Natural killer cell (primary cell): ENCODE measurements at regions not wholly inside any gene's neighbourhood (a gene's known extent, or its start where the extent isn't known, plus 50 kb on each side); places are given as distances from the start of the nearest gene placed in this dataset.

Experiments used
- ATAC-seq, 3 donors: fragments of 150-1000 bp in 2 of 3; fragments of 200-7000 bp in 1 of 3; cut with Tn5 transposase; 1 replicate in 1 of 3; 2 replicates in 2 of 3; pipeline ENCODE4 v1.10.0; 2021; ENCODE audit warnings: mild to moderate bottlenecking in 2 of 3, moderate library complexity in 2 of 3
- DNase-seq, 2 donors: peaks; one replicate each; pipeline versions ENCODE4 v3.0.0 to v3.0.0-alpha.2; 2013 to 2021; ENCODE audit warnings: mixed read lengths in 1 of 2
- H3K27ac ChIP-seq: one replicate; pipeline ENCODE4 v1.5.1; 2013; ENCODE audit warnings: mild to moderate bottlenecking, low read length
- H3K27me3 ChIP-seq: one replicate; pipeline ENCODE4 v1.6.1; 2013; ENCODE audit warnings: low read length; ENCODE audit not compliant: control insufficient read depth, insufficient read depth
- H3K36me3 ChIP-seq: one replicate; pipeline ENCODE4 v1.6.1; 2013; ENCODE audit warnings: low read length; ENCODE audit not compliant: control insufficient read depth, insufficient read depth
- H3K4me1 ChIP-seq: one replicate; pipeline ENCODE4 v1.6.1; 2013; ENCODE audit warnings: low read length; ENCODE audit not compliant: control insufficient read depth, insufficient read depth
- H3K4me3 ChIP-seq: one replicate; pipeline ENCODE4 v1.5.1; 2013; ENCODE audit warnings: low read length
- H3K9me3 ChIP-seq: one replicate; pipeline ENCODE4 v1.6.1; 2013; ENCODE audit warnings: low read length; ENCODE audit not compliant: control insufficient read depth, insufficient read depth
- H3K27ac Mint-ChIP-seq, 2 donors: one replicate each; pipeline ENCODE4 v1.8.0; 2022; ENCODE audit warnings: mild to moderate bottlenecking in 2 of 2, mixed read lengths in 2 of 2, moderate library complexity in 1 of 2
- H3K27me3 Mint-ChIP-seq, 2 donors: one replicate each; pipeline ENCODE4 v1.8.0; 2022; ENCODE audit warnings: low read depth in 2 of 2, mixed read lengths in 2 of 2
- H3K36me3 Mint-ChIP-seq: one replicate; pipeline ENCODE4 v1.8.0; 2022; ENCODE audit warnings: mixed read lengths
- H3K4me1 Mint-ChIP-seq, 2 donors: one replicate each; pipeline ENCODE4 v1.8.0; 2022; ENCODE audit warnings: mixed read lengths in 2 of 2
- H3K4me3 Mint-ChIP-seq: one replicate; pipeline ENCODE4 v1.8.0; 2022; ENCODE audit warnings: mild to moderate bottlenecking, moderate library complexity, mixed read lengths
- H3K9me3 Mint-ChIP-seq, 2 donors: one replicate each; pipeline ENCODE4 v1.8.0; 2022; ENCODE audit warnings: mixed read lengths in 2 of 2
- WGBS: methylation state at CpG from one replicate; pipeline ENCODE4 v1.1.7; 2013; ENCODE audit warnings: missing lambda C conversion rate; ENCODE audit not compliant: insufficient coverage; 5-methylcytosine and 5-hydroxymethylcytosine counted together
- intact Hi-C: fragments of 100-400 bp; cut with micrococcal nuclease; formaldehyde crosslinking; loops from one replicate; pipeline ENCODE4 v1.14.2; 2022
- TF ChIP-seq, protein P1 (sequence below): fragments of 200-600 bp; IDR thresholded peaks from one replicate; pipeline ENCODE4 v1.8.0; 2022; ENCODE audit warnings: antibody characterized with exemption

DNA sequence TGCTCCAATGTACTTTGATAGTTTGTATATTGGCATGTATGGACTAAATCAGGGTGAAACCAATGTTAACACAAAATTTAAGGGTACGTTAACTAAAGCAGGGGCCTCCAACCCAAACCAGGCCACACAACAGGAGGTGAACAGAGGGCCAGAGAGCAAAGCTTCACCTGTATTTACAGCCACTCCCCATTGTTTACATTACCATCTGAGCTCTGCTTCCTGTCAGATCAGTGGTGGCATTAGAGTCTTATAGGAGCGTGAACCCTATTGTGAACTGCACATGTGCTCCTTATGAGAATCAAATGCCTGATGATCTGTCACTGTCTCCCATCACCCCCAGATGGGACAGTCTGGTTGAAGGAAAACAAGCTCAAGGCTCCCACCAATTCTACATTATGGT is 62.0 kb upstream of the SCIN start:
- Histone ChIP-seq H3K4me3 (no peak overlapping the region), H3K36me3 (no peaks in the 10 kb centered on the region), H3K9me3 (no peaks in the 10 kb centered on the region), H3K27ac (no peak overlapping the region), H3K4me1 (no peaks in the 10 kb centered on the region), H3K27me3 (no peaks in the 10 kb centered on the region)
- no peaks in the 10 kb centered on the region for H3K4me1 Mint-ChIP-seq
- TF ChIP-seq, protein P1, sequence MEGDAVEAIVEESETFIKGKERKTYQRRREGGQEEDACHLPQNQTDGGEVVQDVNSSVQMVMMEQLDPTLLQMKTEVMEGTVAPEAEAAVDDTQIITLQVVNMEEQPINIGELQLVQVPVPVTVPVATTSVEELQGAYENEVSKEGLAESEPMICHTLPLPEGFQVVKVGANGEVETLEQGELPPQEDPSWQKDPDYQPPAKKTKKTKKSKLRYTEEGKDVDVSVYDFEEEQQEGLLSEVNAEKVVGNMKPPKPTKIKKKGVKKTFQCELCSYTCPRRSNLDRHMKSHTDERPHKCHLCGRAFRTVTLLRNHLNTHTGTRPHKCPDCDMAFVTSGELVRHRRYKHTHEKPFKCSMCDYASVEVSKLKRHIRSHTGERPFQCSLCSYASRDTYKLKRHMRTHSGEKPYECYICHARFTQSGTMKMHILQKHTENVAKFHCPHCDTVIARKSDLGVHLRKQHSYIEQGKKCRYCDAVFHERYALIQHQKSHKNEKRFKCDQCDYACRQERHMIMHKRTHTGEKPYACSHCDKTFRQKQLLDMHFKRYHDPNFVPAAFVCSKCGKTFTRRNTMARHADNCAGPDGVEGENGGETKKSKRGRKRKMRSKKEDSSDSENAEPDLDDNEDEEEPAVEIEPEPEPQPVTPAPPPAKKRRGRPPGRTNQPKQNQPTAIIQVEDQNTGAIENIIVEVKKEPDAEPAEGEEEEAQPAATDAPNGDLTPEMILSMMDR = no peak
- H3K4me3 Mint-ChIP-seq = no peak overlapping the region
- no peak overlapping the region for H3K27ac Mint-ChIP-seq
- ATAC-seq = no peak
- no peaks in the 10 kb centered on the region for H3K36me3 Mint-ChIP-seq
- 92% methylated on average over 2 of the region's 2 CpGs for WGBS
- no peaks in the 10 kb centered on the region for H3K27me3 Mint-ChIP-seq
- no peaks in the 10 kb centered on the region for H3K9me3 Mint-ChIP-seq
- intact Hi-C loops = no loop called here
- DNase-seq = no peak

- no peaks in the 10 kb centered on the region for H3K36me3 ChIP-seq
These were observed 53.1 kb upstream of the SCIN start for GRCh38 chr7:12517451-12517850.

GRCh38 chr7:12518920-12519681 is 51.4 kb upstream of the SCIN start:
- peak in 1 of 3 donors; percentile 10 for ATAC-seq
- no peak overlapping the region for H3K27ac ChIP-seq
- H3K9me3 ChIP-seq = no peaks in the 10 kb centered on the region
- Mint-ChIP-seq H3K27ac (no peak overlapping the region), H3K27me3 (no peaks in the 10 kb centered on the region), H3K9me3 (peaks cover 9 to 12% of the 10 kb centered on the region in 2 donors), H3K4me3 (no peak overlapping the region), H3K4me1 (no peaks in the 10 kb centered on the region), H3K36me3 (no peaks in the 10 kb centered on the region)
- H3K36me3 ChIP-seq = no peaks in the 10 kb centered on the region
- intact Hi-C loops = no loop called here
- TF ChIP-seq, protein P1 = no peak
- H3K4me1 ChIP-seq = no peaks in the 10 kb centered on the region
- no peaks in the 10 kb centered on the region for H3K27me3 ChIP-seq
- DNase-seq = no peak
- 96% methylated on average over 2 of the region's 2 CpGs for WGBS
- no peak overlapping the region for H3K4me3 ChIP-seq

More at GRCh38 chr7:12517451-12517850, 53.1 kb upstream of the SCIN start:
- Histone ChIP-seq H3K27ac (no peak overlapping the region), H3K9me3 (no peaks in the 10 kb centered on the region), H3K4me1 (no peaks in the 10 kb centered on the region), H3K4me3 (no peak overlapping the region), H3K27me3 (no peaks in the 10 kb centered on the region)
- Mint-ChIP-seq H3K36me3 (no peaks in the 10 kb centered on the region), H3K9me3 (peaks cover 9 to 12% of the 10 kb centered on the region in 2 donors), H3K4me3 (no peak overlapping the region), H3K27ac (no peak overlapping the region), H3K4me1 (no peaks in the 10 kb centered on the region), H3K27me3 (no peaks in the 10 kb centered on the region)
- no peak for ATAC-seq
- TF ChIP-seq, protein P1 = no peak
- no peak for DNase-seq
- intact Hi-C loops = no loop called here

GRCh38 chr7:12519682-12520009 is 50.9 kb upstream of the SCIN start:
- no peak overlapping the region for H3K4me3 Mint-ChIP-seq
- Histone ChIP-seq H3K4me1 (no peaks in the 10 kb centered on the region), H3K36me3 (no peaks in the 10 kb centered on the region), H3K9me3 (no peaks in the 10 kb centered on the region), H3K27me3 (no peaks in the 10 kb centered on the region), H3K4me3 (no peak overlapping the region), H3K27ac (no peak overlapping the region)
- TF ChIP-seq, protein P1 = no peak
- WGBS = 50% methylated on average over 1 of the region's 1 CpG
- intact Hi-C loops = no loop called here
- H3K9me3 Mint-ChIP-seq = peaks cover 7 to 9% of the 10 kb centered on the region in 2 donors
- H3K27me3 Mint-ChIP-seq = no peaks in the 10 kb centered on the region
- DNase-seq (no peak), ATAC-seq (no peak)
- no peak overlapping the region for H3K27ac Mint-ChIP-seq
- no peaks in the 10 kb centered on the region for H3K36me3 Mint-ChIP-seq
- H3K4me1 Mint-ChIP-seq = no peaks in the 10 kb centered on the region
